CD8-positive, alpha-beta memory T cell (primary cell): ENCODE measurements at regions not wholly inside any gene's neighbourhood (a gene's known extent, or its start where the extent isn't known, plus 50 kb on each side); places are given as distances from the start of the nearest gene placed in this dataset.

Experiments used
- CTCF ChIA-PET: fragments of 350-600 bp; sonication (Branson Sonifier 250); formaldehyde crosslinking; loops from one replicate; lab custom pipeline; 2021; ENCODE audit warnings: antibody characterized with exemption; lab: Charles Lee
- POLR2A ChIA-PET: fragments of 350-600 bp; sonication (Branson Sonifier 250); formaldehyde crosslinking; loops from one replicate; lab custom pipeline; 2021; ENCODE audit warnings: antibody characterized with exemption; lab: Charles Lee
- DNase-seq, 5 donors: peaks; one replicate each; pipeline versions ENCODE4 v3.0.0 to v3.0.0-alpha.2; 2020 to 2022; ENCODE audit warnings: mixed read lengths in 1 of 5
- H3K27ac ChIP-seq: one replicate; pipeline ENCODE4 v1.7.0; 2013; ENCODE audit warnings: low read depth, mild to moderate bottlenecking, low read length, moderate library complexity
- H3K27me3 ChIP-seq: 2 replicates; pipeline ENCODE4 v1.7.0; 2013; ENCODE audit warnings: low read length, mild to moderate bottlenecking; ENCODE audit not compliant: insufficient read depth, poor library complexity, severe bottlenecking
- H3K36me3 ChIP-seq: 2 replicates; pipeline ENCODE4 v1.7.0; 2013; ENCODE audit warnings: mild to moderate bottlenecking, low read length, moderate library complexity; ENCODE audit not compliant: insufficient read depth
- H3K4me1 ChIP-seq: 2 replicates; pipeline ENCODE4 v1.7.0; 2013; ENCODE audit warnings: mild to moderate bottlenecking, low read length, moderate library complexity; ENCODE audit not compliant: insufficient read depth
- H3K4me3 ChIP-seq: 2 replicates; pipeline ENCODE4 v1.7.0; 2013; ENCODE audit warnings: mild to moderate bottlenecking, low read length
- H3K9me3 ChIP-seq: 2 replicates; pipeline ENCODE4 v1.7.0; 2013; ENCODE audit warnings: mild to moderate bottlenecking, low read length
- H3K27ac Mint-ChIP-seq, 8 donors: one replicate each; pipeline ENCODE4 v1.8.0; 2020 to 2021; ENCODE audit warnings: mixed read lengths in 8 of 8, mild to moderate bottlenecking in 6 of 8, inconsistent platforms in 3 of 8, moderate library complexity in 3 of 8
- H3K27me3 Mint-ChIP-seq, 2 donors: one replicate each; pipeline ENCODE4 v1.8.0; 2020 to 2021; ENCODE audit warnings: mixed read lengths in 2 of 2, mild to moderate bottlenecking in 1 of 2, moderate library complexity in 1 of 2
- H3K36me3 Mint-ChIP-seq, 3 donors: one replicate each; pipeline ENCODE4 v1.8.0; 2020 to 2021; ENCODE audit warnings: mixed read lengths in 3 of 3, inconsistent platforms in 1 of 3, mild to moderate bottlenecking in 1 of 3
- H3K4me1 Mint-ChIP-seq, 3 donors: one replicate each; pipeline ENCODE4 v1.8.0; 2020 to 2021; ENCODE audit warnings: mixed read lengths in 3 of 3, inconsistent platforms in 1 of 3, mild to moderate bottlenecking in 1 of 3
- H3K4me3 Mint-ChIP-seq, 7 donors: one replicate each; pipeline ENCODE4 v1.8.0; 2020 to 2021; ENCODE audit warnings: mixed read lengths in 7 of 7, mild to moderate bottlenecking in 6 of 7, moderate library complexity in 4 of 7, inconsistent platforms in 2 of 7
- H3K9me3 Mint-ChIP-seq, 5 donors: one replicate each; pipeline ENCODE4 v1.8.0; 2020 to 2022; ENCODE audit warnings: mixed read lengths in 5 of 5, mild to moderate bottlenecking in 3 of 5, moderate library complexity in 2 of 5, inconsistent platforms in 1 of 5

DNA sequence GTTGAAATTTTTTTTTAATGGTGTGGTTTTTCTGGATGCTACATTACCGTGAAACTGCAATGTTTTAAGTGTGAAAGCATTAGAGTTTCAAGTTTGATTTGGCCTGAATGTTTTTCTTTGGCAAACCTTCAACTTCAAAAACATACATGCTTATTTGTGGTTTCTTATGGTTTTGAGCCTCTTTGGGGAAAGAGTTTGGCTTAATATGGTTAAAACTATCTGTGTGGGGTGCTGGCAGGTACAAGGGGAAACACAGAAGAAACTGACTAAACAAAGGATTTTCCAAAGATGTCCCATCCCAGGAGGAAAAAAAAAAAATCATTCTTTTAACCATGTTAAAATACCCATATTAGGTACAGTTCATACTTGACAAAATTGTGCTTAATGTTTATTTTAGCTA lies 121.1 kb downstream of the HGF start:
- Histone ChIP-seq H3K9me3 (no peaks in the 10 kb centered on the region), H3K4me3 (no peak overlapping the region), H3K36me3 (no peaks in the 10 kb centered on the region), H3K27ac (no peak overlapping the region), H3K27me3 (no peaks in the 10 kb centered on the region), H3K4me1 (no peaks in the 10 kb centered on the region)
- Mint-ChIP-seq H3K4me3 (no peak overlapping the region), H3K27ac (no peak overlapping the region), H3K27me3 (peaks cover 0 to 1% of the 10 kb centered on the region in 2 donors), H3K4me1 (no peaks in the 10 kb centered on the region), H3K9me3 (peaks cover 2 to 45% (median 8%) of the 10 kb centered on the region in 5 donors), H3K36me3 (no peaks in the 10 kb centered on the region)
- POLR2A ChIA-PET = no interaction called here
- CTCF ChIA-PET = no interaction called here
- DNase-seq = no peak

DNA sequence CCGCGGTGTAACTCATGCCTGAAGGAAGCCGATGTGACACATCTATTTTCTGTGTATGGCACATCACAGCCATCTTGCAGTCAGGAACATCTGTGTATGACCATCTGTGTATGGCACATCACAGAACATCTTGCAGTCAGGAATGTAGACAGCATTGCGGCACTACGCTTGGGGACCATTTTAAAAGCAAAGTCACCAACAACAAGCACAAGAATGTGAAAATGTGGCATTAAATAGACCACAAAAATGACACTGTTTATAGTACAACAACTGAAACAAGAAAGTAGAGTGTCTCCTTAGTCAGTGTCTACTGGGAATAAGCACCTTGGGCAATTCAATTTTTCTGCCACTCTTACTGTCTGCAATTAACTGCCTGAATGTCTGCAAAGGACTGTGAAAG lies 124.4 kb downstream of the HGF start:
- Mint-ChIP-seq H3K4me3 (no peak overlapping the region), H3K9me3 (peaks cover 3 to 43% (median 4%) of the 10 kb centered on the region in 5 donors), H3K36me3 (no peaks in the 10 kb centered on the region), H3K4me1 (no peaks in the 10 kb centered on the region), H3K27ac (no peak overlapping the region), H3K27me3 (peaks cover 0 to 1% of the 10 kb centered on the region in 2 donors)
- no peak for DNase-seq
- CTCF ChIA-PET = no interaction called here
- no peaks in the 10 kb centered on the region for H3K9me3 ChIP-seq
- no peak overlapping the region for H3K4me3 ChIP-seq
- no peaks in the 10 kb centered on the region for H3K27me3 ChIP-seq
- H3K4me1 ChIP-seq = no peaks in the 10 kb centered on the region
- POLR2A ChIA-PET = no interaction called here
- H3K27ac ChIP-seq = no peak overlapping the region
- H3K36me3 ChIP-seq = no peaks in the 10 kb centered on the region

GRCh38 chr7:81641873-81642272 lies 128.0 kb downstream of the HGF start:
- H3K36me3 Mint-ChIP-seq = no peaks in the 10 kb centered on the region
- Histone ChIP-seq H3K9me3 (no peaks in the 10 kb centered on the region), H3K4me3 (no peak overlapping the region), H3K4me1 (no peaks in the 10 kb centered on the region), H3K27me3 (no peaks in the 10 kb centered on the region), H3K36me3 (no peaks in the 10 kb centered on the region), H3K27ac (no peak overlapping the region)
- ChIA-PET CTCF (interaction anchor here (1.0 kb wide), 1 partner anchor 22 kb away, joined by 3 read pairs; no protein-coding TSS in a partner anchor), POLR2A (no interaction called here)
- peaks cover 0 to 1% of the 10 kb centered on the region in 2 donors for H3K27me3 Mint-ChIP-seq
- no peaks in the 10 kb centered on the region for H3K4me1 Mint-ChIP-seq
- H3K9me3 Mint-ChIP-seq = peaks cover 4 to 50% (median 5%) of the 10 kb centered on the region in 5 donors
- no peak overlapping the region for H3K27ac Mint-ChIP-seq
- H3K4me3 Mint-ChIP-seq = no peak overlapping the region
- DNase-seq = no peak

- H3K9me3 Mint-ChIP-seq = peaks cover 0 to 39% (median 5%) of the 10 kb centered on the region in 5 donors
- H3K36me3 Mint-ChIP-seq = no peaks in the 10 kb centered on the region
- H3K27ac ChIP-seq = no peak overlapping the region
- H3K4me1 Mint-ChIP-seq = no peaks in the 10 kb centered on the region
- no peak overlapping the region for H3K4me3 ChIP-seq
- H3K27me3 Mint-ChIP-seq = no peaks in the 10 kb centered on the region
- POLR2A ChIA-PET = no interaction called here
- CTCF ChIA-PET = no interaction called here
- H3K4me3 Mint-ChIP-seq = no peak overlapping the region
- no peaks in the 10 kb centered on the region for H3K9me3 ChIP-seq
- no peaks in the 10 kb centered on the region for H3K27me3 ChIP-seq
- H3K4me1 ChIP-seq = no peaks in the 10 kb centered on the region
- no peak for DNase-seq
- H3K27ac Mint-ChIP-seq = no peak overlapping the region
- H3K36me3 ChIP-seq = no peaks in the 10 kb centered on the region
Measured at GRCh38 chr7:81638198-81638597, 131.6 kb downstream of the HGF start.

DNA sequence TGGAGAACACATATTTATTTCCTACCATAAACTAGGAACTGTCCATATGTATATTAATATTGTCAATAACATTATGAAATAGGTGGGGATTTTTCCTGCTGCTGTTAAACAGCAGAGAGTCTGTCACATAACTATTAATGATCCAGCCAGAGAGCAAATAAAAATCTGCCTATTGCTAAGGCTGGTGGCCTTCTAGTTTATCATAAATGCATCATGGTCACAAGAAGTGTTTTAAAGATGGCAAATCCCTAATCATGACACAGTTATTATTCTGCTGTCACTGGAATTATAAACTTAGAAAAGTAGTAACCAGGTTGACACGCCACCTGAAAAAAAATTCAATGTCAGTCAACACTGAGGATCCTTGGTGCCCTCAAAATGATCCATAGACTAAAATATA lies 132.3 kb downstream of the HGF start:
- Histone ChIP-seq H3K4me1 (no peaks in the 10 kb centered on the region), H3K36me3 (no peaks in the 10 kb centered on the region), H3K4me3 (no peak overlapping the region), H3K27me3 (no peaks in the 10 kb centered on the region), H3K27ac (no peak overlapping the region), H3K9me3 (no peaks in the 10 kb centered on the region)
- Mint-ChIP-seq H3K9me3 (peaks cover 0 to 39% (median 5%) of the 10 kb centered on the region in 5 donors), H3K4me1 (no peaks in the 10 kb centered on the region), H3K27ac (no peak overlapping the region), H3K4me3 (no peak overlapping the region), H3K36me3 (no peaks in the 10 kb centered on the region), H3K27me3 (no peaks in the 10 kb centered on the region)
- no peak for DNase-seq
- ChIA-PET CTCF (no interaction called here), POLR2A (no interaction called here)

- ChIA-PET POLR2A (no interaction called here), CTCF (no interaction called here)
- no peaks in the 10 kb centered on the region for H3K9me3 ChIP-seq
- no peak overlapping the region for H3K27ac Mint-ChIP-seq
- no peak overlapping the region for H3K4me3 ChIP-seq
- H3K27ac ChIP-seq = no peak overlapping the region
- DNase-seq = no peak
- H3K36me3 ChIP-seq = no peaks in the 10 kb centered on the region
- H3K27me3 Mint-ChIP-seq = no peaks in the 10 kb centered on the region
- H3K36me3 Mint-ChIP-seq = no peaks in the 10 kb centered on the region
- peaks cover 1 to 14% (median 4%) of the 10 kb centered on the region in 5 donors for H3K9me3 Mint-ChIP-seq
- no peak overlapping the region for H3K4me3 Mint-ChIP-seq
- no peaks in the 10 kb centered on the region for H3K4me1 ChIP-seq
- H3K4me1 Mint-ChIP-seq = no peaks in the 10 kb centered on the region
- no peaks in the 10 kb centered on the region for H3K27me3 ChIP-seq
Measured at GRCh38 chr7:81632418-81632817, 137.4 kb downstream of the HGF start.

DNA sequence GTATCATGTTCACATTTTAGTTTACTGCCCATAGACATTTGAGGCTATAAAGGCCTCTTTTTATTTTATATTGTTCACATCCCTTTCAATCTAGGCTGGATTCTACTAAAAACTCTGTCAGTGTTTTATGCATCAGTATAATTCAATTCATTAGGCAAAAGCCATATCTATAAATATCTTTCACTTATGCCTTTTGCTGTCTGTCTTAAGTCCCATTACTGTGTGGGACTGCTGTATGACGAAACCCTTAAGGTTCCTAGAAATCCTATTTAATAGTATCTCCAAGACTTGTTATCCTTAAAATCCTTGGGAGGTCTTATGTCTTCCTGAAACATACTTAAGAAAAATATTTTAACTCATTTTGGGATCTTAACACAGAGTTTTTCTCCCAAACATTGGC lies 139.2 kb downstream of the HGF start:
- H3K4me3 Mint-ChIP-seq = no peak overlapping the region
- no peaks in the 10 kb centered on the region for H3K27me3 ChIP-seq

DNA sequence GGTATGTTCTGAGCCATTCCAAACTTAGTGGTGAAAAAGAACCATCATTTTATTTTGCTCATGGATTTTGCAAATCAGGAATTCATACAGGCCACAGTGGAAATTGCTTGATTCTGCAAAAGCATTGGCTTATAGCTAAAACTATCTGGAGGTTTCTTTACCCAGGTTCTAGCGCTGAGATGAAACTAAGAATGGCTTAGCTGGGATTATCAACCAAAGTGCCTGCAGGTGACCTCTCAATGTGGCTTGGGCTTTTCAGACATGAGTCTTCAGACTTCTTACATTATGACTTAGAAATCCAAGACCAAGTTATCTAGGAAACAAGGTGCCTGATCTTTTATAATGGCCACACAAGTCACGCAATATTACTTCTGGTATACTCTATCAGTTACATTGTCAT lies 140.1 kb downstream of the HGF start:
- POLR2A ChIA-PET = no interaction called here
- peaks cover 1 to 19% (median 4%) of the 10 kb centered on the region in 5 donors for H3K9me3 Mint-ChIP-seq
- no peak overlapping the region for H3K27ac ChIP-seq
- no peaks in the 10 kb centered on the region for H3K36me3 Mint-ChIP-seq
- no peak overlapping the region for H3K4me3 Mint-ChIP-seq
- no peaks in the 10 kb centered on the region for H3K27me3 ChIP-seq
- no peaks in the 10 kb centered on the region for H3K4me1 ChIP-seq
- no peak overlapping the region for H3K4me3 ChIP-seq
- H3K4me1 Mint-ChIP-seq = no peaks in the 10 kb centered on the region
- DNase-seq = no peak
- CTCF ChIA-PET = no interaction called here
- H3K27me3 Mint-ChIP-seq = no peaks in the 10 kb centered on the region
- H3K27ac Mint-ChIP-seq = no peak overlapping the region
- H3K9me3 ChIP-seq = no peaks in the 10 kb centered on the region
- H3K36me3 ChIP-seq = no peaks in the 10 kb centered on the region

More for the DNA sequence above, 139.2 kb downstream of the HGF start:
- H3K27ac Mint-ChIP-seq = no peak overlapping the region
- ChIA-PET CTCF (no interaction called here), POLR2A (no interaction called here)
- no peaks in the 10 kb centered on the region for H3K4me1 Mint-ChIP-seq
- no peaks in the 10 kb centered on the region for H3K36me3 ChIP-seq
- no peak overlapping the region for H3K4me3 ChIP-seq
- no peaks in the 10 kb centered on the region for H3K4me1 ChIP-seq
- H3K27me3 Mint-ChIP-seq = no peaks in the 10 kb centered on the region
- H3K9me3 ChIP-seq = no peaks in the 10 kb centered on the region
- no peaks in the 10 kb centered on the region for H3K36me3 Mint-ChIP-seq
- DNase-seq = no peak
- peaks cover 1 to 11% (median 4%) of the 10 kb centered on the region in 5 donors for H3K9me3 Mint-ChIP-seq
- no peak overlapping the region for H3K27ac ChIP-seq

GRCh38 chr7:81628951-81629350 lies 140.9 kb downstream of the HGF start:
- Mint-ChIP-seq H3K27ac (no peak overlapping the region), H3K4me3 (no peak overlapping the region), H3K4me1 (no peaks in the 10 kb centered on the region), H3K27me3 (no peaks in the 10 kb centered on the region), H3K9me3 (peaks cover 3 to 17% (median 7%) of the 10 kb centered on the region in 5 donors), H3K36me3 (no peaks in the 10 kb centered on the region)
- no peaks in the 10 kb centered on the region for H3K36me3 ChIP-seq
- no peak for DNase-seq
- H3K9me3 ChIP-seq = no peaks in the 10 kb centered on the region
- CTCF ChIA-PET = no interaction called here
- no peaks in the 10 kb centered on the region for H3K4me1 ChIP-seq
- no peak overlapping the region for H3K4me3 ChIP-seq
- H3K27ac ChIP-seq = no peak overlapping the region
- POLR2A ChIA-PET = no interaction called here
- no peaks in the 10 kb centered on the region for H3K27me3 ChIP-seq
